T-helper 1 cell treated with Interleukin-12 subunit alpha and Interleukin-12 subunit beta and Interleukin-4 antibody, amounts not matched to agents 30 μg/mL and 1 μg/mL, for 36 hours (primary cell): ENCODE measurements at regions not wholly inside any gene's neighbourhood (a gene's known extent, or its start where the extent isn't known, plus 50 kb on each side); places are given as distances from the start of the nearest gene placed in this dataset.
"Not testable (repeated sequence)": the region's sequence is repeated elsewhere in the genome, so short reads cannot be mapped to it uniquely, and the experiment has no call there.

Source experiments
- H3K27ac Mint-ChIP-seq: one replicate; pipeline ENCODE4 v1.8.0; 2021; ENCODE audit warnings: mild to moderate bottlenecking, mixed read lengths
- H3K27me3 Mint-ChIP-seq: one replicate; pipeline ENCODE4 v1.8.0; 2021; ENCODE audit warnings: low read depth, mixed read lengths
- H3K36me3 Mint-ChIP-seq: one replicate; pipeline ENCODE4 v1.8.0; 2021; ENCODE audit warnings: low read depth, mixed read lengths
- H3K4me1 Mint-ChIP-seq: one replicate; pipeline ENCODE4 v1.8.0; 2021; ENCODE audit warnings: low read depth, mixed read lengths
- H3K4me3 Mint-ChIP-seq: one replicate; pipeline ENCODE4 v1.8.0; 2021; ENCODE audit warnings: mild to moderate bottlenecking, moderate library complexity, mixed read lengths
- H3K9me3 Mint-ChIP-seq: one replicate; pipeline ENCODE4 v1.8.0; 2021; ENCODE audit warnings: mixed read lengths

GRCh38 chr4:160537681-160538080 lies 1434.8 kb downstream of the RAPGEF2 start:
- Mint-ChIP-seq H3K4me1 (no peaks in the 10 kb centered on the region), H3K9me3 (peaks cover 10% of the 10 kb centered on the region)

GRCh38 chr4:160546201-160546600 lies 1443.3 kb downstream of the RAPGEF2 start:
- Mint-ChIP-seq H3K27me3 (no peaks in the 10 kb centered on the region), H3K36me3 (no peaks in the 10 kb centered on the region), H3K4me1 (no peaks in the 10 kb centered on the region), H3K4me3 (no peak overlapping the region), H3K27ac (no peak overlapping the region), H3K9me3 (peaks cover 16% of the 10 kb centered on the region)

More at GRCh38 chr4:160537681-160538080, 1434.8 kb downstream of the RAPGEF2 start:
- Mint-ChIP-seq H3K36me3 (no peaks in the 10 kb centered on the region), H3K27ac (no peak overlapping the region), H3K27me3 (no peaks in the 10 kb centered on the region), H3K4me3 (no peak overlapping the region)

GRCh38 chr4:160549951-160550519 lies 1447.2 kb downstream of the RAPGEF2 start:
- H3K4me3 Mint-ChIP-seq, H3K36me3 Mint-ChIP-seq, H3K27me3 Mint-ChIP-seq, H3K9me3 Mint-ChIP-seq, H3K4me1 Mint-ChIP-seq, H3K27ac Mint-ChIP-seq: not testable (repeated sequence)

GRCh38 chr4:160562661-160563060 lies 1459.8 kb downstream of the RAPGEF2 start:
- H3K27ac Mint-ChIP-seq = no peak overlapping the region
- no peak overlapping the region for H3K4me3 Mint-ChIP-seq
- H3K27me3 Mint-ChIP-seq = no peaks in the 10 kb centered on the region
- H3K36me3 Mint-ChIP-seq = no peaks in the 10 kb centered on the region
- no peaks in the 10 kb centered on the region for H3K9me3 Mint-ChIP-seq
- H3K4me1 Mint-ChIP-seq = no peaks in the 10 kb centered on the region

- no peaks in the 10 kb centered on the region for H3K4me1 Mint-ChIP-seq
- no peaks in the 10 kb centered on the region for H3K27me3 Mint-ChIP-seq
- H3K4me3 Mint-ChIP-seq = no peak overlapping the region
- H3K27ac Mint-ChIP-seq = no peak overlapping the region
- H3K36me3 Mint-ChIP-seq = no peaks in the 10 kb centered on the region
- H3K9me3 Mint-ChIP-seq = peaks cover 6% of the 10 kb centered on the region
These were observed 1460.8 kb downstream of the RAPGEF2 start for GRCh38 chr4:160563552-160564282.

GRCh38 chr4:160567634-160568033 lies 1464.8 kb downstream of the RAPGEF2 start:
- no peaks in the 10 kb centered on the region for H3K4me1 Mint-ChIP-seq
- no peak overlapping the region for H3K4me3 Mint-ChIP-seq
- H3K9me3 Mint-ChIP-seq = peaks cover 11% of the 10 kb centered on the region
- H3K36me3 Mint-ChIP-seq = no peaks in the 10 kb centered on the region
- H3K27ac Mint-ChIP-seq = no peak overlapping the region
- H3K27me3 Mint-ChIP-seq = no peaks in the 10 kb centered on the region

- no peaks in the 10 kb centered on the region for H3K27me3 Mint-ChIP-seq
- no peaks in the 10 kb centered on the region for H3K4me1 Mint-ChIP-seq
- no peaks in the 10 kb centered on the region for H3K36me3 Mint-ChIP-seq
- peaks cover 11% of the 10 kb centered on the region for H3K9me3 Mint-ChIP-seq
- no peak overlapping the region for H3K4me3 Mint-ChIP-seq
- no peak overlapping the region for H3K27ac Mint-ChIP-seq
These were observed 1467.4 kb downstream of the RAPGEF2 start for GRCh38 chr4:160570271-160570670.

- not testable (repeated sequence) for H3K36me3 Mint-ChIP-seq, H3K27ac Mint-ChIP-seq, H3K9me3 Mint-ChIP-seq, H3K27me3 Mint-ChIP-seq, H3K4me1 Mint-ChIP-seq, H3K4me3 Mint-ChIP-seq
These were observed 1471.4 kb downstream of the RAPGEF2 start for GRCh38 chr4:160574272-160574671.

- peaks cover 10% of the 10 kb centered on the region for H3K9me3 Mint-ChIP-seq
- H3K4me3 Mint-ChIP-seq = no peak overlapping the region
- H3K27me3 Mint-ChIP-seq = no peaks in the 10 kb centered on the region
- no peaks in the 10 kb centered on the region for H3K4me1 Mint-ChIP-seq
- no peaks in the 10 kb centered on the region for H3K36me3 Mint-ChIP-seq
- no peak overlapping the region for H3K27ac Mint-ChIP-seq
These were observed 1477.7 kb downstream of the RAPGEF2 start for GRCh38 chr4:160580581-160580980.

- no peak overlapping the region for H3K27ac Mint-ChIP-seq
- no peaks in the 10 kb centered on the region for H3K36me3 Mint-ChIP-seq
- no peaks in the 10 kb centered on the region for H3K4me1 Mint-ChIP-seq
- no peak overlapping the region for H3K4me3 Mint-ChIP-seq
- no peaks in the 10 kb centered on the region for H3K9me3 Mint-ChIP-seq
- no peaks in the 10 kb centered on the region for H3K27me3 Mint-ChIP-seq
These were observed 1489.4 kb downstream of the RAPGEF2 start for GRCh38 chr4:160592258-160592657.

- Mint-ChIP-seq H3K27me3 (no peaks in the 10 kb centered on the region), H3K9me3 (no peaks in the 10 kb centered on the region), H3K4me1 (no peaks in the 10 kb centered on the region), H3K36me3 (no peaks in the 10 kb centered on the region), H3K27ac (no peak overlapping the region), H3K4me3 (no peak overlapping the region)
These were observed 1492.8 kb downstream of the RAPGEF2 start for GRCh38 chr4:160595646-160596045.

- Mint-ChIP-seq H3K9me3 (peaks cover 9% of the 10 kb centered on the region), H3K27ac (no peak overlapping the region), H3K4me3 (no peak overlapping the region), H3K27me3 (no peaks in the 10 kb centered on the region), H3K36me3 (no peaks in the 10 kb centered on the region), H3K4me1 (no peaks in the 10 kb centered on the region)
These were observed 1501.7 kb downstream of the RAPGEF2 start for GRCh38 chr4:160604541-160604940.

- H3K4me3 Mint-ChIP-seq = no peak overlapping the region
- no peaks in the 10 kb centered on the region for H3K4me1 Mint-ChIP-seq
- H3K27me3 Mint-ChIP-seq = no peaks in the 10 kb centered on the region
- peaks cover 9% of the 10 kb centered on the region for H3K9me3 Mint-ChIP-seq
- no peak overlapping the region for H3K27ac Mint-ChIP-seq
- no peaks in the 10 kb centered on the region for H3K36me3 Mint-ChIP-seq
These were observed 1508.3 kb downstream of the RAPGEF2 start for GRCh38 chr4:160611181-160611580.

- H3K9me3 Mint-ChIP-seq = peaks cover 13% of the 10 kb centered on the region
- H3K4me1 Mint-ChIP-seq = no peaks in the 10 kb centered on the region
- no peak overlapping the region for H3K27ac Mint-ChIP-seq
These were observed 1528.2 kb downstream of the RAPGEF2 start for GRCh38 chr4:160631044-160631443.

GRCh38 chr4:160652790-160653189 lies 1511.0 kb downstream of the FSTL5 start:
- Mint-ChIP-seq H3K27ac (no peak overlapping the region), H3K4me1 (no peaks in the 10 kb centered on the region), H3K9me3 (no peaks in the 10 kb centered on the region), H3K27me3 (no peaks in the 10 kb centered on the region), H3K4me3 (no peak overlapping the region), H3K36me3 (no peaks in the 10 kb centered on the region)

More at GRCh38 chr4:160631044-160631443, 1528.2 kb downstream of the RAPGEF2 start:
- Mint-ChIP-seq H3K27me3 (no peaks in the 10 kb centered on the region), H3K4me3 (no peak overlapping the region), H3K36me3 (no peaks in the 10 kb centered on the region)
